Heart right ventricle (tissue), 16 donors: ENCODE measurements at regions not wholly inside any gene's neighbourhood (a gene's known extent, or its start where the extent isn't known, plus 50 kb on each side); places are given as distances from the start of the nearest gene placed in this dataset.
A peak's percentile ranks its signal among the peaks of the same experiment; 100 is the strongest.

Experiments
- ATAC-seq, 8 donors: fragments of 200-7000 bp; cut with Tn5 transposase; one replicate each; pipeline ENCODE4 v1.9.1; 2020; ENCODE audit warnings: mild to moderate bottlenecking in 8 of 8, moderate library complexity in 8 of 8, moderate number of reproducible peaks in 1 of 8
- DNase-seq, 2 donors: peaks; one replicate each; pipeline ENCODE4 v3.0.0-alpha.2; 2020
- H3K27ac ChIP-seq, 10 donors: fragments of 200-600 bp; sonication (generic) in 2 of 10; one replicate each; pipeline versions ENCODE4 v1.5.0 to v1.8.0; 2020 to 2022; ENCODE audit warnings: mild to moderate bottlenecking in 3 of 10
- H3K27me3 ChIP-seq, 7 donors: fragments of 200-600 bp; one replicate each; pipeline ENCODE4 v1.8.0; 2021 to 2022; ENCODE audit warnings: mild to moderate bottlenecking in 2 of 7
- H3K36me3 ChIP-seq, 9 donors: fragments of 200-600 bp; sonication (generic) in 1 of 9; one replicate each; pipeline versions ENCODE4 v1.5.0 to v1.8.0; 2020 to 2022; ENCODE audit warnings: mild to moderate bottlenecking in 2 of 9
- H3K4me1 ChIP-seq, 9 donors: fragments of 200-600 bp; sonication (generic) in 1 of 9; one replicate each; pipeline versions ENCODE4 v1.5.0 to v1.8.0; 2020 to 2022; ENCODE audit warnings: mild to moderate bottlenecking in 4 of 9
- H3K4me3 ChIP-seq, 10 donors: fragments of 200-600 bp; sonication (generic) in 2 of 10; one replicate each; pipeline versions ENCODE4 v1.5.0 to v1.8.0; 2020 to 2022; ENCODE audit warnings: mild to moderate bottlenecking in 7 of 10, moderate library complexity in 2 of 10
- H3K9me3 ChIP-seq, 11 donors: fragments of 200-600 bp in 10 of 11; sonication (generic) in 2 of 11; one replicate each; pipeline versions ENCODE4 v1.5.0 to v1.8.0; 2013 to 2022; ENCODE audit warnings: mild to moderate bottlenecking in 2 of 11, control low read depth in 1 of 11, moderate library complexity in 1 of 11
- CTCF ChIP-seq, 9 donors: fragments of 200-600 bp; sonication (generic) in 2 of 9; IDR thresholded peaks; one replicate each; pipeline versions ENCODE4 v1.5.0 to v1.8.0; 2021 to 2022; ENCODE audit warnings: antibody characterized with exemption in 9 of 9, mild to moderate bottlenecking in 5 of 9, moderate library complexity in 1 of 9
- WGBS, 2 donors: extraction: QIAGEN DNeasy Blood & Tissue Kit; methylation state at CpG; one replicate each; pipeline ENCODE4 v1.1.7; 2013; ENCODE audit warnings: inconsistent platforms in 1 of 2; 5-methylcytosine and 5-hydroxymethylcytosine counted together
- intact Hi-C, 10 donors: fragments of 100-400 bp; cut with DNase I; formaldehyde crosslinking; loops; one replicate each; pipeline versions ENCODE4 v1.11.1 to v1.14.2; 2022
- donor health status: Arrhythmogenic right ventricular cardiomyopathy.
- donor health status: ischemic (EF 13 %, LVEDD 7.1; RV severe dilation, severe dysfunction).
- donor health status: healthy with polysubstance abuse.
- donor health status: DM: no; HTN: yes; CAD: no.
- donor health status: DM: no; HTN: no; CAD: no.
- donor health status: ischemic (EF 25% LVEDD 6.9; RV normal size, moderate dysfunction).
- donor health status: ischemic (EF 25% LVEDD 5.7; RV mildly dilated, moderate dysfunction).
- donor health status: healthy.
- donor health status: DM: yes; HTN: yes; CAD: no.
- donor health status: Ischemic cardiomyopathy.
- donor health status: ischemic (EF 35%, LVEDD 5.7; RV mildly dilated, moderate dysfunction).
- donor health status: nonischemic (EF 11% LVEDD 7.7; RV severe dilation, severe dysfunction).
- donor health status: DM: yes; HTN: yes; CAD: no.
- donor health status: PGD.
- donor health status: ischemic (EF 29% LVEDD 5.4; RV normal size, mild dysfunction).
- donor health status: nonischemic (EF 23%, LVEDD 6.1; RV moderate dilation, normal function).

DNA sequence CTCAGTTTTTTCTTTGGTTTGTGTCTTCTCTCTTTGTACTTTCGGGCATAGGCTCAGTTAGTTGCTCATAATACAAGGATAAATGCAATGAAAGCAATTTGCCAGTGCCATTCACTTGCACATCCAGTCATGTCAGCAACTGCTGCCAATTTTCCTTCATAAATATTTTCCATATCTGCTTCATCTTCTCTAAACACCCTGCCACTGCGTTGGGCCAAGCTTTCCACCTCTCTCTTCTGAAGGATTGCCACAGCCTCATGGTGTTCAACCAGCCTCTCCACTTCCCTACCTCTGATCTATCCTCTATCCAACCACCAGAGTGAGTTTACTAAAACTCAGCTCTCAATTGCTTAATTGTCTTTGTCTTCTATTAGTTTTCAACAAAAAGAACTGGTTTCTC lies 192.5 kb upstream of the ZNF462 start:
- no peaks in the 10 kb centered on the region for H3K36me3 ChIP-seq
- intact Hi-C loops: loop anchor here in 1 of 10 donors (10.0 kb wide), 1 partner anchor 646 kb away; no protein-coding TSS in a partner anchor
- 54 to 61% methylated on average over 2 of the region's 2 CpGs for WGBS, 2 donors

DNA sequence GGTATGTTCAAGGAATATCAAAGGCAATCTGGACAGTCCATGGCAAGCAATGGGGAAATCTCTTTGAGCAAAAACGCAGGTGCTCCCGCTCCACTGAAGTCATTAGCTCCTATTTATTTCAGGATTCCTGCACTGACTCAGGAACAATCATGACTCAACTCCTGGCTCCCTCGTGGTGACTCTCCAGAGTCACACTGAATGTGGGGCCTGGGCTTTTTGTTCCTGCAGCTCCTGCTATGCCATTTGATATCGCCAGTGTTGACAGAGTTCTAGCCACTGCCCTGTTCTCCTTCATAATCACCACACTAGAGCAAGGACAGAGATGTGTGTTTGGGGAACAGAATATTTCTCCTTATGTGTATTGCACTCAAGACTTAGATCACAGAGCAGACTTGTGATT lies 187.2 kb upstream of the ZNF462 start:
- H3K27me3 ChIP-seq: no peaks in the 10 kb centered on the region
- no peak overlapping the region for H3K4me3 ChIP-seq
- TF ChIP-seq CTCF (IDR thresholded peaks at IDR 0.05): no peak
- DNase-seq: peak; percentile 14 to 61
- peak; percentile 75 to 99 (median 96) for ATAC-seq
- H3K9me3 ChIP-seq: no peaks in the 10 kb centered on the region
- 43 to 62% methylated on average over 4 of the region's 4 CpGs for WGBS, 2 donors
- H3K36me3 ChIP-seq: no peaks in the 10 kb centered on the region
- H3K27ac ChIP-seq: peak overlapping the region in 9 of 10 donors; percentile 19 to 74 (median 60)
- H3K4me1 ChIP-seq: peaks cover 0 to 6% (median 0%) of the 10 kb centered on the region in 9 donors
- intact Hi-C loops: loop anchor here in 1 of 10 donors (10.0 kb wide), 1 partner anchor 651 kb away; no protein-coding TSS in a partner anchor

More for the DNA sequence above, 192.5 kb upstream of the ZNF462 start:
- no peaks in the 10 kb centered on the region for H3K27me3 ChIP-seq
- H3K9me3 ChIP-seq: no peaks in the 10 kb centered on the region
- H3K27ac ChIP-seq: no peak overlapping the region
- peaks cover 0 to 4% (median 0%) of the 10 kb centered on the region in 9 donors for H3K4me1 ChIP-seq
- DNase-seq (no peak), ATAC-seq (peak in 1 of 8 donors; percentile 39)
- H3K4me3 ChIP-seq: no peak overlapping the region
- no peak for TF ChIP-seq CTCF (IDR thresholded peaks at IDR 0.05)

DNA sequence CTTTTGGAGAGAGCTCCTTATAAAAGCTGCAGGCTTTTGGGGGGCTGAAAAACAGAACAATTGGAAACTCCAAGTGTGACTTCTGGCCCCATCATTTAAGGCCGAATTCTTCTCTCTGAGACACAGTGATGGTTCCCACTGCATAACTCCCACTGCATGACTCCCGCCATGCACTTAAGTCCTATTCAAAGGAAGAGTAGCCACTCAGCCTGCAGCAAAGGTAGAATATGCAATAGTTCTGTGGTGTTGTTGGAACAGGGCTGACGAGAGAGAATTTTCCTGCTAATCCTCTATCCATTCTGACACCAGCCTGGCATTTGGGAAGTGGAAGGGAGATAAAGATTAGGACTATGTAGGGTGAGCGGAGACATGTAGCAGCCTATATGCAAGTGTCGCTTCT lies 185.6 kb upstream of the ZNF462 start:
- Histone ChIP-seq H3K27me3 (no peaks in the 10 kb centered on the region), H3K9me3 (no peaks in the 10 kb centered on the region), H3K27ac (no peak overlapping the region), H3K36me3 (no peaks in the 10 kb centered on the region), H3K4me1 (peaks cover 0 to 13% (median 0%) of the 10 kb centered on the region in 9 donors), H3K4me3 (no peak overlapping the region)
- TF ChIP-seq CTCF (IDR thresholded peaks at IDR 0.05): no peak
- 96% methylated on average over 5 of the region's 5 CpGs for WGBS, 2 donors
- intact Hi-C loops: loop anchor here in 1 of 10 donors (10.0 kb wide), 1 partner anchor 653 kb away; no protein-coding TSS in a partner anchor
- ATAC-seq: no peak
- no peak for DNase-seq

DNA sequence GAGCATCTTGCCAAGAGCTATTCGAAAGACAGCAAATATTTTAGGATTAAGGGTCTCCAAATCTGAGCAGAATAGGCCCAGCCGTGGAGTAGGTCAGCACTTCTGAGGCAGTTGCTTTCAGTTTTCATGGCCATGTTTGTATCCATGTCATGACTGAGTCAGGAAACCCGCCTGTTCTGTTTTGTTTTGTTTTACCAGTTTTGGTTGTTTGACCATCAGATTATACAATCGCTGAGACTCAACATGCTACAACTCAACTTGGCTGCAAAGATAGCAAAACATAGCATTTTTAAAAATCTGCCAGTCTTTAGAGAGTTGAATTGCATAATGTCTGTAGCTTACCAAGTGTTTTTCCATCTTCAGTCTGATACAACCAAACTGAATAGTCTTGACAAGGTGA lies 185.1 kb upstream of the ZNF462 start:
- peak in 1 of 8 donors; percentile 46 for ATAC-seq
- Histone ChIP-seq H3K4me3 (no peak overlapping the region), H3K9me3 (no peaks in the 10 kb centered on the region), H3K27ac (no peak overlapping the region), H3K27me3 (no peaks in the 10 kb centered on the region), H3K36me3 (no peaks in the 10 kb centered on the region), H3K4me1 (peaks cover 0 to 15% (median 0%) of the 10 kb centered on the region in 9 donors)
- DNase-seq: no peak
- intact Hi-C loops: loop anchor here in 1 of 10 donors (10.0 kb wide), 1 partner anchor 653 kb away; no protein-coding TSS in a partner anchor
- no peak for TF ChIP-seq CTCF (IDR thresholded peaks at IDR 0.05)
- WGBS, 2 donors: 71 to 82% methylated on average over 4 of the region's 4 CpGs
